ENCODE measurements at regions not wholly inside any gene's neighbourhood (a gene's known extent, or its start where the extent isn't known, plus 50 kb on each side); places are given as distances from the start of the nearest gene placed in this dataset.
"Not testable (repeated sequence)": the region's sequence is repeated elsewhere in the genome, so short reads cannot be mapped to it uniquely, and the experiment has no call there.

GRCh38 chr5:42948961-42949347 lies 91.2 kb downstream of the ANXA2R start:
- CTCF ChIA-PET = interaction anchor here (0.7 to 4.3 kb wide), 11 partner anchors 13 to 172 kb away, joined by 3 to 32 read pairs (median 4); no protein-coding TSS in a partner anchor
- intact Hi-C loops (cut with micrococcal nuclease) = loop anchor here (1.0 kb wide), 2 partner anchors 40 to 156 kb away; no protein-coding TSS in a partner anchor
- H3K4me1 Mint-ChIP-seq (ENCODE audit: low read depth) = peaks cover 11% of the 10 kb centered on the region
- no peaks in the 10 kb centered on the region for H3K27me3 Mint-ChIP-seq (ENCODE audit: low read depth)
- H3K4me3 Mint-ChIP-seq = peak overlapping the region; percentile 70
- H3K27ac Mint-ChIP-seq = no peak overlapping the region
- peak; percentile 33 for DNase-seq
- peaks cover 6% of the 10 kb centered on the region for H3K9me3 Mint-ChIP-seq
- H3K36me3 Mint-ChIP-seq (ENCODE audit: low read depth) = peaks cover 7% of the 10 kb centered on the region

- no peak for DNase-seq
- intact Hi-C loops (cut with micrococcal nuclease) = no loop called here
- no peak overlapping the region for H3K27ac Mint-ChIP-seq
- no peaks in the 10 kb centered on the region for H3K36me3 Mint-ChIP-seq (ENCODE audit: low read depth)
- H3K4me3 Mint-ChIP-seq = no peak overlapping the region
- CTCF ChIA-PET = interaction anchor here (0.7 kb wide), 1 partner anchor 153 kb away, joined by 6 read pairs; no protein-coding TSS in a partner anchor
- H3K27me3 Mint-ChIP-seq (ENCODE audit: low read depth) = no peaks in the 10 kb centered on the region
- H3K9me3 Mint-ChIP-seq = no peaks in the 10 kb centered on the region
- H3K4me1 Mint-ChIP-seq (ENCODE audit: low read depth) = peaks cover 7% of the 10 kb centered on the region
These were observed 95.1 kb downstream of the ANXA2R start for GRCh38 chr5:42944989-42945388.

DNA sequence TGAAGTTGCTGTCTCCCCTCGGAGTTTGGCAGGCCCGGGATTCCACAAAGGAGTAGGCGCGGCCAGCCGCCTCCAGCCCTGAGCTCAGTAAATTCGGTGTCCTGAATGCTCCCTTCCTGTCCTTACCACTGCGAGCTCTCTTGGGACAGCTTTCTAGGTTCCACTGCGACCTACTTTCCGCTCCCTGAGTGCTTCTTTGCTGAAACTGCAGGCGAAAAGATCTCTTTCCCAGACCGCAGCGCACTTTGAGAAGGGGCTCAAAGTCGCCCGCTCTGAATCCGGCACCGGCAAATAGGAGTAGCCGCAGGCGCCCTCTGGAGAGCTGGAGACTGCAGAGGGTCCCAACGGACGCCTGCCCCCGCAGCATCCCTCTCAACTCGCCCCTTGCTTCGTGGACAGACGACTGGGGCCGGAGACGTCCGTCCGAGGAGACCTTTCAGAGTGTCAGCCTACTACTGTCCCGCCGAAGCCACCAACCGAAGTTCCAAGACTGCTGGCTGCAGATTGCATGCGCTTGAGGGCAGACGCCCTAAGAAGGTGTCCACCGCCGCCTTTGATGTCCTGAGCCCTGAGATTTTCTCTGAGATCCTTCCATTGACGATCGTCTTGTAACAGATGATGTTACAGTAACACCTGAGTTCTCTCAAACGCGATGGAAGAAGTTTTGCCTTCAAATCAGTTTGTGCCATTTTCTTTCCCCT lies 96.0 kb downstream of the ANXA2R start:
- DNase-seq = no peak
- H3K27ac Mint-ChIP-seq = no peak overlapping the region
- intact Hi-C loops (cut with micrococcal nuclease) = no loop called here
- peaks cover 5% of the 10 kb centered on the region for H3K4me1 Mint-ChIP-seq (ENCODE audit: low read depth)
- H3K27me3 Mint-ChIP-seq (ENCODE audit: low read depth) = no peaks in the 10 kb centered on the region
- CTCF ChIA-PET = no interaction called here
- H3K4me3 Mint-ChIP-seq = no peak overlapping the region
- H3K36me3 Mint-ChIP-seq (ENCODE audit: low read depth) = no peaks in the 10 kb centered on the region
- H3K9me3 Mint-ChIP-seq = no peaks in the 10 kb centered on the region

- H3K27ac Mint-ChIP-seq = no peak overlapping the region
- intact Hi-C loops (cut with micrococcal nuclease) = no loop called here
- peaks cover 1% of the 10 kb centered on the region for H3K36me3 Mint-ChIP-seq (ENCODE audit: low read depth)
- no peak overlapping the region for H3K4me3 Mint-ChIP-seq
- DNase-seq = no peak
- H3K9me3 Mint-ChIP-seq = peaks cover 2% of the 10 kb centered on the region
- CTCF ChIA-PET = interaction anchor here (1.1 kb wide), 1 partner anchor 32 kb away, joined by 4 read pairs; no protein-coding TSS in a partner anchor
- no peaks in the 10 kb centered on the region for H3K27me3 Mint-ChIP-seq (ENCODE audit: low read depth)
- H3K4me1 Mint-ChIP-seq (ENCODE audit: low read depth) = peaks cover 2% of the 10 kb centered on the region
These were observed 99.3 kb downstream of the ANXA2R start for GRCh38 chr5:42940853-42941252.

DNA sequence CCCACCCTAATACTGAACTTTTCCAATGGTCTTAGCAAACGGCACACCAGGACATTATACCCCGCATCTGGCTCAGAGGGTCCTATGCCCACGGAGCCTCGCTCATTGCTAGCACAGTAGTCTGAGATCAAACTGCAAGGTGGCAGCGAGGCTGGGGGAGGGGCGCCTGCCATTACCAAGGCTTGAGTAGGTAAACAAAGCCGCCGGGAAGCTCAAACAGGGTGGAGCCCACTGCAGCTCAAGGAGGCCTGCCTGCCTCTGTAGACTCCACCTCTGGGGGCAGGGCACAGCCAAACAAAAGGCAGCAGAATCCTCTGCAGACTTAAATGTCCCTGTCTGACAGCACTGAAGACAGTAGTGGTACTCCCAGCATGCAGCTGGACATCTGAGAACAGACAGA lies 108.1 kb downstream of the ANXA2R start:
- H3K27me3 Mint-ChIP-seq (ENCODE audit: low read depth); H3K4me3 Mint-ChIP-seq; DNase-seq; intact Hi-C loops (cut with micrococcal nuclease); H3K36me3 Mint-ChIP-seq (ENCODE audit: low read depth); CTCF ChIA-PET; H3K27ac Mint-ChIP-seq; H3K9me3 Mint-ChIP-seq; H3K4me1 Mint-ChIP-seq (ENCODE audit: low read depth): not testable (repeated sequence)

DNA sequence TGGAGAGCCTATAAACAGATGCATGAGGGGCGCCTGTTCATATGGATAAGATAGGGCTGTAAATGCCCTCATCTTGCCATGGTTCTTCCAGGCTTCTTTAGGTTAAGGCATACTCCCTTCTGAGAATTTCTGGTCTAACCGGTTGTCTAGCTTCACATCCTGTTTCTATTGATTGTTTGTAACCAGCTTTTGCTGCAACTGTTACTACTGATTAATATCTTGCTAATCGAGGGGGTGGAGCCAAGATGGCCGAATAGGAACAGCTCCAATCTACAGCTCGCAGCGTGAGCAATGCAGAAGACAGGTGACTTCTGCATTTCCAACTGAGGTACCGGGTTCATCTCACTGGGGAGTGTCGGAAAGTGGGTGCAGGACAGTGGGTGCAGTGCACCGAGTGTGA lies 108.7 kb downstream of the ANXA2R start:
- H3K9me3 Mint-ChIP-seq; DNase-seq; CTCF ChIA-PET; H3K27ac Mint-ChIP-seq; H3K4me1 Mint-ChIP-seq (ENCODE audit: low read depth); H3K27me3 Mint-ChIP-seq (ENCODE audit: low read depth); H3K36me3 Mint-ChIP-seq (ENCODE audit: low read depth); H3K4me3 Mint-ChIP-seq: not testable (repeated sequence)
- intact Hi-C loops (cut with micrococcal nuclease) = loop anchor here (1.0 kb wide), 1 partner anchor 19 kb away; no protein-coding TSS in a partner anchor

- no peak overlapping the region for H3K27ac Mint-ChIP-seq
- H3K36me3 Mint-ChIP-seq (ENCODE audit: low read depth) = peaks cover 4% of the 10 kb centered on the region
These were observed 109.2 kb downstream of the ANXA2R start for GRCh38 chr5:42930934-42931333.

DNA sequence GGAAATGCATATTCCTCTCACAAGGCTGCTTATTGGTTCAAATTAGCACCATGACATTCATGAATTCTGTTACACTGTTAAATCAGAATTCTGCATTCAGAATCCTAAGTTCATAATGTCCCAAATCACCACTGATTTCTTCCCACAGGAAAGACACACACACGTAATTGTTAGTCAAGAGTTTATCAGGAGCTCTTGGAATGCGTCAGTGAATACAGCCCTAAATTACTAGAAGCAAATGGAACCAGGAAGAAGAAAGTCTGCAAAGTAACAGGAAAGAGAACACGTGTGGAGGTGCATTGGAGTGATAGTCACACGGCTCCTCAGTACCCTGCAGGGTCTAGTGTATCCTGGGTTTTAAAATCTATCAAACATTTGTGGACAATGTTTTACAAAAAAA lies 110.2 kb downstream of the ANXA2R start:
- Mint-ChIP-seq H3K4me1 (ENCODE audit: low read depth) (peaks cover 3% of the 10 kb centered on the region), H3K9me3 (peaks cover 5% of the 10 kb centered on the region), H3K27ac (no peak overlapping the region), H3K27me3 (ENCODE audit: low read depth) (no peaks in the 10 kb centered on the region), H3K36me3 (ENCODE audit: low read depth) (peaks cover 4% of the 10 kb centered on the region), H3K4me3 (no peak overlapping the region)
- intact Hi-C loops (cut with micrococcal nuclease) = no loop called here
- CTCF ChIA-PET = no interaction called here
- no peak for DNase-seq

More at GRCh38 chr5:42930934-42931333, 109.2 kb downstream of the ANXA2R start:
- intact Hi-C loops (cut with micrococcal nuclease) = loop anchor here (1.0 kb wide), 1 partner anchor 19 kb away; no protein-coding TSS in a partner anchor
- DNase-seq = peak; percentile 12
- Mint-ChIP-seq H3K27me3 (ENCODE audit: low read depth) (no peaks in the 10 kb centered on the region), H3K4me1 (ENCODE audit: low read depth) (peaks cover 3% of the 10 kb centered on the region), H3K9me3 (peaks cover 5% of the 10 kb centered on the region), H3K4me3 (no peak overlapping the region)
- CTCF ChIA-PET = no interaction called here

- H3K4me1 Mint-ChIP-seq (ENCODE audit: low read depth) = peaks cover 3% of the 10 kb centered on the region
- no peak for DNase-seq
- H3K9me3 Mint-ChIP-seq = peaks cover 3% of the 10 kb centered on the region
- H3K27ac Mint-ChIP-seq = no peak overlapping the region
- intact Hi-C loops (cut with micrococcal nuclease) = no loop called here
- peaks cover 2% of the 10 kb centered on the region for H3K36me3 Mint-ChIP-seq (ENCODE audit: low read depth)
- H3K27me3 Mint-ChIP-seq (ENCODE audit: low read depth) = no peaks in the 10 kb centered on the region
- H3K4me3 Mint-ChIP-seq = no peak overlapping the region
- CTCF ChIA-PET = interaction anchor here (0.8 to 1.5 kb wide), 2 partner anchors 19 to 21 kb away, joined by 4 read pairs; no protein-coding TSS in a partner anchor
These were observed 112.4 kb downstream of the ANXA2R start for GRCh38 chr5:42927730-42928129.

GRCh38 chr5:42924686-42925085 lies 113.0 kb upstream of the SELENOP start:
- Mint-ChIP-seq H3K4me3 (no peak overlapping the region), H3K4me1 (ENCODE audit: low read depth) (no peaks in the 10 kb centered on the region), H3K9me3 (no peaks in the 10 kb centered on the region), H3K27me3 (ENCODE audit: low read depth) (no peaks in the 10 kb centered on the region), H3K36me3 (ENCODE audit: low read depth) (no peaks in the 10 kb centered on the region), H3K27ac (no peak overlapping the region)
- intact Hi-C loops (cut with micrococcal nuclease) = no loop called here
- CTCF ChIA-PET = no interaction called here
- no peak for DNase-seq

DNA sequence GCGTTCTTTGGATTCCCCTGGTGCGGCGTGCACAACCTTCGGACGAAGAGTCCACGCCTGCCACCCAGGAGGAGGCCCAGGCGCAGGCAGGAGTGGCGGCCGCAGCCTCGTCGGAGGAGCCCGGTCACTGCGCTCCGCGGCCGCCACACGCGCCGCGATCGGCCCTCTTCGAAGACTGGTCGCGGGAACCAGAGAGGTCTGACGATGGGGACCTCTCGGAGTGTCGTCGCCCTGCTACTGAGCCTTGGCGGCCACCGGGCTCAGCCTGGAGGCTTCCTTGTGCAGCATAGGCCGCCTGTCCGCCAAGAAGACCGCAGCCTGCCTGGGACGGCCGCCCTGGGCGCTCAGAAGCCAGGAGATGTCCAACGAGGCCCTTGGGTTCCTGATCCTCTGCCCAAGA lies 112.5 kb upstream of the SELENOP start:
- Mint-ChIP-seq H3K27me3 (ENCODE audit: low read depth) (no peaks in the 10 kb centered on the region), H3K4me3 (no peak overlapping the region), H3K4me1 (ENCODE audit: low read depth) (no peaks in the 10 kb centered on the region), H3K36me3 (ENCODE audit: low read depth) (no peaks in the 10 kb centered on the region), H3K9me3 (no peaks in the 10 kb centered on the region), H3K27ac (no peak overlapping the region)
- intact Hi-C loops (cut with micrococcal nuclease) = no loop called here
- CTCF ChIA-PET = interaction anchor here (0.9 to 1.4 kb wide), 4 partner anchors 15 to 96 kb away, joined by 3 to 6 read pairs (median 3); no protein-coding TSS in a partner anchor
- no peak for DNase-seq

- H3K36me3 Mint-ChIP-seq (ENCODE audit: low read depth) = no peaks in the 10 kb centered on the region
- CTCF ChIA-PET = interaction anchor here (0.9 to 1.5 kb wide), 5 partner anchors 12 to 96 kb away, joined by 3 to 6 read pairs (median 3); no protein-coding TSS in a partner anchor
- no peak overlapping the region for H3K4me3 Mint-ChIP-seq
- no peak overlapping the region for H3K27ac Mint-ChIP-seq
- no peak for DNase-seq
- H3K4me1 Mint-ChIP-seq (ENCODE audit: low read depth) = no peaks in the 10 kb centered on the region
- no peaks in the 10 kb centered on the region for H3K9me3 Mint-ChIP-seq
- no peaks in the 10 kb centered on the region for H3K27me3 Mint-ChIP-seq (ENCODE audit: low read depth)
- intact Hi-C loops (cut with micrococcal nuclease) = no loop called here
These were observed 112.0 kb upstream of the SELENOP start for GRCh38 chr5:42923710-42924109.

DNA sequence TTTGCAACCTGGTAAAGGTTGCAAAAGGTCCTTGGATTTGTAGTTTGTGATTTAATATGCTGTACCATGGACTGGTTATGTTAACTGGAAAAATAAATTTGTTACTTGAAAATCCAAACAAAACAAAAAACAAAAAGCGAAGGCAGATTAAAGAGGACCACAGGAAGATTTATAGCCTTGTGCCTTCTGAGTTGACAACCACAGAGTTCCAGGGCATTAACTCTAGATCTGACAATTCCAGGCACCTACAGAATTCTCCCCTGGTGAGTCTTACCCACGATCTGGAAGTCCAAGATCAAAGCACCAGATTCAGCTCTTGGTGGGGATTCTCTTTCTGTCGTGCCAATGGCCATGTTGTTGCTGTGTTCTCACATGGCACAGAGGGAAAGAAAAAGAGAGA lies 107.9 kb upstream of the SELENOP start:
- H3K27me3 Mint-ChIP-seq (ENCODE audit: low read depth) = no peaks in the 10 kb centered on the region
- H3K9me3 Mint-ChIP-seq = no peaks in the 10 kb centered on the region
- H3K36me3 Mint-ChIP-seq (ENCODE audit: low read depth) = no peaks in the 10 kb centered on the region
- DNase-seq = no peak
- CTCF ChIA-PET = interaction anchor here (2.4 kb wide), 1 partner anchor 11 kb away, joined by 8 read pairs; no protein-coding TSS in a partner anchor
- H3K27ac Mint-ChIP-seq = no peak overlapping the region
- H3K4me3 Mint-ChIP-seq = no peak overlapping the region
- intact Hi-C loops (cut with micrococcal nuclease) = no loop called here
- H3K4me1 Mint-ChIP-seq (ENCODE audit: low read depth) = no peaks in the 10 kb centered on the region
